Endothelial cell of umbilical vein (primary cell): ENCODE measurements at regions not wholly inside any gene's neighbourhood (a gene's known extent, or its start where the extent isn't known, plus 50 kb on each side); places are given as distances from the start of the nearest gene placed in this dataset.

Experiments used
- CTCF ChIP-seq, 2 donors: IDR thresholded peaks; 1 replicate in 1 of 2; 2 replicates in 1 of 2; pipeline ENCODE4 v1.5.1; 2011; ENCODE audit warnings: low read length in 2 of 2, mild to moderate bottlenecking in 2 of 2, moderate library complexity in 2 of 2, control low read depth in 1 of 2, inconsistent platforms in 1 of 2, low read depth in 1 of 2; ENCODE audit not compliant: insufficient read depth in 1 of 2; ENCODE audit errors: extremely low read depth in 1 of 2
- EZH2 ChIP-seq: IDR thresholded peaks from 2 replicates; pipeline ENCODE4 v1.6.1; 2012; ENCODE audit warnings: borderline replicate concordance, low read depth, mild to moderate bottlenecking, moderate library complexity, low read length, inconsistent platforms; ENCODE audit not compliant: severe bottlenecking
- GATA2 ChIP-seq: IDR thresholded peaks from 2 replicates; pipeline ENCODE4 v1.7.0; 2011; ENCODE audit warnings: low read depth, mild to moderate bottlenecking, moderate library complexity, mixed read lengths, low read length; ENCODE audit not compliant: insufficient read length, insufficient read depth
- JUN ChIP-seq: IDR thresholded peaks from 2 replicates; pipeline ENCODE4 v1.6.1; 2011; ENCODE audit warnings: borderline replicate concordance, low read depth; ENCODE audit not compliant: insufficient read length, insufficient read depth
- MYC ChIP-seq: IDR thresholded peaks from one replicate; pipeline ENCODE4 v1.6.1; 2011; ENCODE audit warnings: mild to moderate bottlenecking, low read depth, low read length
- POLR2A ChIP-seq: IDR thresholded peaks from 2 replicates; pipeline ENCODE4 v1.6.1; 2012; ENCODE audit warnings: low read depth, mild to moderate bottlenecking, control low read depth, low read length
- POLR2AphosphoS5 ChIP-seq: IDR thresholded peaks from 2 replicates; pipeline ENCODE4 v1.6.1; 2012; ENCODE audit warnings: low read depth, mild to moderate bottlenecking, control low read depth, low read length, moderate library complexity; ENCODE audit not compliant: insufficient read depth
- TF ChIP-seq, protein P1 (sequence below): IDR thresholded peaks from 2 replicates; pipeline ENCODE4 v1.6.1; 2011; ENCODE audit not compliant: insufficient read depth, insufficient read length

GRCh38 chr13:90447734-90448101 is 899.8 kb upstream of the MIR17HG start:
- TF ChIP-seq EZH2 (no peak), POLR2A (no peak), CTCF (IDR thresholded peaks at IDR 0.05; ENCODE audit: extremely low read depth in 1 of 2, insufficient read depth in 1 of 2, low read depth in 1 of 2, low read length in 2 of 2) (no peak), POLR2AphosphoS5 (no peak), MYC (no peak), JUN (no peak), GATA2 (no peak)
- TF ChIP-seq, protein P1, sequence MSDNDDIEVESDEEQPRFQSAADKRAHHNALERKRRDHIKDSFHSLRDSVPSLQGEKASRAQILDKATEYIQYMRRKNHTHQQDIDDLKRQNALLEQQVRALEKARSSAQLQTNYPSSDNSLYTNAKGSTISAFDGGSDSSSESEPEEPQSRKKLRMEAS = no peak
